ENCODE measurements at regions not wholly inside any gene's neighbourhood (a gene's known extent, or its start where the extent isn't known, plus 50 kb on each side); places are given as distances from the start of the nearest gene placed in this dataset.

DNA sequence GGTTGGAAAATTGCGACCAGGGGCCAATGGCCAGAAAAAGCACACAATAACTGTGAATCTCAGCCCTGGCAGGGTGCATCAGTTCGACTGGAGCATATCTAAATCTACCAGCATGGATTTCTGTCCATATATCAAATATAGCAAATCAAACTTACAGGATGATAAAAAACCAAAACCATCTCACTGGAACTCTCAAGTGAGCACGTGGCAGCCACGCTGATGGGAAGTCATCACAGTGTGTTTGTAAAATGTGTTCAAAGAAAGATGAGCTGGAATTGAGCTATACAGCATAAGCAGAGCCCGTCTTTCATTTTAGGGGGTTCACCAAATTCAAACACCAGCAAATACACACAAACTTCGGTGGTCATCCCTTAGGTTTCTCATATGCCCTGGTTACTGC lies 610.1 kb downstream of the AJAP1 start:
- Mint-ChIP-seq H3K27ac (no peak overlapping the region), H3K4me1 (ENCODE audit: low read depth) (no peaks in the 10 kb centered on the region), H3K36me3 (ENCODE audit: low read depth) (peaks cover 8% of the 10 kb centered on the region; the same call in 1 of the 2 replicates), H3K27me3 (ENCODE audit: insufficient read depth) (no peaks in the 10 kb centered on the region; the same call in 1 of the 2 replicates), H3K9me3 (peaks cover 70% of the 10 kb centered on the region), H3K4me3 (no peak overlapping the region)
- TF ChIP-seq, protein P1, sequence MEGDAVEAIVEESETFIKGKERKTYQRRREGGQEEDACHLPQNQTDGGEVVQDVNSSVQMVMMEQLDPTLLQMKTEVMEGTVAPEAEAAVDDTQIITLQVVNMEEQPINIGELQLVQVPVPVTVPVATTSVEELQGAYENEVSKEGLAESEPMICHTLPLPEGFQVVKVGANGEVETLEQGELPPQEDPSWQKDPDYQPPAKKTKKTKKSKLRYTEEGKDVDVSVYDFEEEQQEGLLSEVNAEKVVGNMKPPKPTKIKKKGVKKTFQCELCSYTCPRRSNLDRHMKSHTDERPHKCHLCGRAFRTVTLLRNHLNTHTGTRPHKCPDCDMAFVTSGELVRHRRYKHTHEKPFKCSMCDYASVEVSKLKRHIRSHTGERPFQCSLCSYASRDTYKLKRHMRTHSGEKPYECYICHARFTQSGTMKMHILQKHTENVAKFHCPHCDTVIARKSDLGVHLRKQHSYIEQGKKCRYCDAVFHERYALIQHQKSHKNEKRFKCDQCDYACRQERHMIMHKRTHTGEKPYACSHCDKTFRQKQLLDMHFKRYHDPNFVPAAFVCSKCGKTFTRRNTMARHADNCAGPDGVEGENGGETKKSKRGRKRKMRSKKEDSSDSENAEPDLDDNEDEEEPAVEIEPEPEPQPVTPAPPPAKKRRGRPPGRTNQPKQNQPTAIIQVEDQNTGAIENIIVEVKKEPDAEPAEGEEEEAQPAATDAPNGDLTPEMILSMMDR (IDR thresholded peaks at IDR 0.05) = no peak
- DNase-seq = no peak

DNA sequence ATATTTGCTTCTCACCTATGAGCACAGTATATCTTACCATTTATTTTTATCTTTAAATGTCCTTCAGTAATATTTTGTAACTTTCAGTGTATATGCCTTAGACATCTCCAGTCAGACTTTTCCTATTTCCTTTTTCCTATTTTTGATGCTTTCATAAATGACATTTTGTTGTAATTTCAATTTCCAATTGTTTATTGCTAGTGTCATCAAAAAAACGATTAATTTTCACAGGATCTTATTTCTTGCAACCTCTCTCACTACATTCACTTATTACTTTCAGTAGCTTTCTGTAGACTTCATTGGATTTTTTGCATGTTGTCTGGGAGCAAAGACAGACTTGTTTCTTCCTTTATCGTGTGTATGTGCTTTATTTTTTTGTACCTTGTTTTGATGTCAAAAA lies 602.4 kb downstream of the AJAP1 start:
- TF ChIP-seq, protein P1 (IDR thresholded peaks at IDR 0.05) = no peak
- peaks cover 70% of the 10 kb centered on the region for H3K9me3 Mint-ChIP-seq
- peaks cover 6% of the 10 kb centered on the region; the same call in 1 of the 2 replicates for H3K36me3 Mint-ChIP-seq (ENCODE audit: low read depth)

DNA sequence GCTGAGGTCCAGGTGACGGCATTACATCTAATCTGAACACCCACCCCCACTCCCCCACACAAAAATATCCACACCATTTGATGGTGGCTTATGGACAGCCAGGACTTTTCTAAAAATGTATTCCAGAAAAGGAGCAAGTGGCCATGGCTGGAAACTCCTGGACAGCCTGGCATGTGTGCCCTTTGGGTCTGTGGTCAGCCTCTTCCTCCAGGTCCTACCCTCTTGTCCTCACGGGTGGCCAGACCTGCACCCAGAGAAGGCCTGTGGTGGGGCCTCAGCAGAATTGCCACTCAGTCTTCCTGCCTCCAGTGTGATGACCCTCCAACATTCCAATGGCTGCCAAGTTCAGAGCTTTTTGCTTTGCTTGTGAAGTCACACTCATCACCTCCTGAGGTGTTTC lies 600.6 kb downstream of the AJAP1 start:
- no peaks in the 10 kb centered on the region; the same call in 1 of the 2 replicates for H3K27me3 Mint-ChIP-seq (ENCODE audit: insufficient read depth)
- TF ChIP-seq, protein P1 (IDR thresholded peaks at IDR 0.05) = no peak
- no peaks in the 10 kb centered on the region for H3K4me1 Mint-ChIP-seq (ENCODE audit: low read depth)
- H3K9me3 Mint-ChIP-seq = peaks cover 74% of the 10 kb centered on the region
- H3K27ac Mint-ChIP-seq = no peak overlapping the region
- H3K36me3 Mint-ChIP-seq (ENCODE audit: low read depth) = peaks cover 6% of the 10 kb centered on the region; the same call in 1 of the 2 replicates
- H3K4me3 Mint-ChIP-seq = no peak overlapping the region
- no peak for DNase-seq

More for the DNA sequence above, 602.4 kb downstream of the AJAP1 start:
- Mint-ChIP-seq H3K27ac (no peak overlapping the region), H3K4me3 (no peak overlapping the region), H3K27me3 (ENCODE audit: insufficient read depth) (no peaks in the 10 kb centered on the region; the same call in none of the 2 replicates), H3K4me1 (ENCODE audit: low read depth) (no peaks in the 10 kb centered on the region)
- no peak for DNase-seq

DNA sequence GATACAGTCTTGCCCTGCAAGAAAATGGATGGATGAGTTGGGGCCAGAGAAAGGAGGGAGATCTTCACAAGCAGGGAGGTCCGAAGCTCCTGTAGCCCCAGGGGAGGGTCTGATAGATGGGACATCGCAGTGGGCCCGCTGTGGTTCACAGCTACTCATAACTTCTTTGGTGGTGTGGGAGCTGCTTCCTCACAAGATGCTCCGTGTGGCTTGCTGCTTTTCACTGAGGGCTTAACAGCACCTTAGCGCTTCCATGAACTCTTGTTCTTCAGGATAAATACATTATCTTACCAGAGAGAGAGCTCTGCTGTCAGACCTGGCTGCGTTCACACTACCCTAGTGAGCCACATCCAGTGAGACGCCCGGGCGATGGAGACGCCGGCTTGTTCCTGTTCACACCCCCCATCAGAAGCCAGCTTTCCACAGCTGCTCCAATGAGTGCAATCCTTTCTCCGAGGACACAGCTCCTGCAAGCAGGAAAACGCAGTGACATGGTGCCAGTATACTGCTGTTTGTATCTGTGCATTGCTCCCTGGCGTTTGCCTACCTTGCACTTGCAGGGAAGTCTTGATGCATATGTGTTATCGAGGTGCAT lies 599.8 kb downstream of the AJAP1 start:
- peaks cover 70% of the 10 kb centered on the region for H3K9me3 Mint-ChIP-seq
- H3K4me3 Mint-ChIP-seq = no peak overlapping the region

DNA sequence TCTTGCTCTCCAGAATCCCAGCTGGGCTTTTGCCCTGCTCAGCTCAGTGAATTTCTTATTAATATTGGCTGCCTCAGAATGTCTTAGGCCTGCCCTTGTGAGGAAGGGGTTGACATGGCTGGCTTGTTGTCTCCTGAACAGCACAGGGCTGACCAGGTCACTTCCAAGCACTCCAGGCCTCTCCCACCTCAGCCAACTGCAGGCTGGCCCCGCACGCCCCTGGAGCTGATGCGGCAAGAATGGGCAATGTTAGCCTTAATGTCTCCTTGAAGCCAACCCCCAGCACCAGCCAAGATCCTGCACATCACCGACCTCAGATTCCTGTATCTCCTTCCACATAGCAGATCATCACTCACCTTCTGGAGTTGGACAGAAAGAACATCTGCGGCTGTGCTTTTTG lies 598.6 kb downstream of the AJAP1 start:
- Mint-ChIP-seq H3K36me3 (ENCODE audit: low read depth) (no peaks in the 10 kb centered on the region; the same call in 1 of the 2 replicates), H3K4me1 (ENCODE audit: low read depth) (no peaks in the 10 kb centered on the region), H3K9me3 (peaks cover 64% of the 10 kb centered on the region), H3K27ac (no peak overlapping the region), H3K4me3 (no peak overlapping the region), H3K27me3 (ENCODE audit: insufficient read depth) (no peaks in the 10 kb centered on the region; the same call in 1 of the 2 replicates)
- no peak for DNase-seq
- TF ChIP-seq, protein P1 (IDR thresholded peaks at IDR 0.05) = no peak

More for the DNA sequence above, 599.8 kb downstream of the AJAP1 start:
- DNase-seq = no peak
- Mint-ChIP-seq H3K4me1 (ENCODE audit: low read depth) (no peaks in the 10 kb centered on the region), H3K27ac (no peak overlapping the region), H3K27me3 (ENCODE audit: insufficient read depth) (no peaks in the 10 kb centered on the region; the same call in 1 of the 2 replicates), H3K36me3 (ENCODE audit: low read depth) (peaks cover 1% of the 10 kb centered on the region; the same call in 1 of the 2 replicates)
- TF ChIP-seq, protein P1 (IDR thresholded peaks at IDR 0.05) = no peak
